GM23338 (cell line): ENCODE measurements at regions not wholly inside any gene's neighbourhood (a gene's known extent, or its start where the extent isn't known, plus 50 kb on each side); places are given as distances from the start of the nearest gene placed in this dataset.

ENCODE experiments used
- ATAC-seq: fragments of 200-7000 bp; cut with Tn5 transposase; 3 replicates; pipeline ENCODE4 v1.9.1; 2020
- DNase-seq: peaks from one replicate; pipeline ENCODE4 v3.0.0-alpha.2; 2015; ENCODE audit warnings: low spot score
- H2AFZ ChIP-seq: fragments of 200-600 bp; sonication (generic); 2 replicates; pipeline ENCODE4 v1.8.0; 2016; ENCODE audit warnings: antibody characterized with exemption, mild to moderate bottlenecking, moderate library complexity
- H3F3A ChIP-seq: fragments of 200-600 bp; sonication (generic); replicated peaks from 2 replicates; pipeline ENCODE4 v1.8.0; 2017; ENCODE audit warnings: antibody characterized with exemption, mixed run types, low read depth
- H3K27ac ChIP-seq: fragments of 200-600 bp; sonication (generic); 2 replicates; pipeline ENCODE4 v1.6.1; 2016; ENCODE audit warnings: low read depth
- H3K27me3 ChIP-seq: fragments of 200-600 bp; sonication (generic); 2 replicates; pipeline ENCODE4 v1.8.0; 2016; ENCODE audit warnings: mild to moderate bottlenecking, mixed run types, moderate library complexity; ENCODE audit not compliant: insufficient read depth
- H3K36me3 ChIP-seq: fragments of 200-600 bp; sonication (generic); 2 replicates; pipeline ENCODE4 v1.8.0; 2016; ENCODE audit warnings: mild to moderate bottlenecking; ENCODE audit not compliant: insufficient read depth
- H3K4me1 ChIP-seq: fragments of 200-600 bp; sonication (generic); 2 replicates; pipeline ENCODE4 v1.8.0; 2016; ENCODE audit warnings: mild to moderate bottlenecking, moderate library complexity; ENCODE audit not compliant: insufficient read depth
- H3K4me2 ChIP-seq: fragments of 200-600 bp; sonication (generic); 2 replicates; pipeline ENCODE4 v1.7.1; 2017; ENCODE audit warnings: mixed run types
- H3K4me3 ChIP-seq: fragments of 200-600 bp; sonication (generic); 2 replicates; pipeline ENCODE4 v1.6.1; 2016; ENCODE audit warnings: mixed run types
- H3K79me2 ChIP-seq: fragments of 200-600 bp; sonication (generic); replicated peaks from 2 replicates; pipeline ENCODE4 v1.8.0; 2017; ENCODE audit warnings: mild to moderate bottlenecking; ENCODE audit not compliant: insufficient read depth
- H3K9me2 ChIP-seq: fragments of 200-600 bp; sonication (generic); 2 replicates; pipeline ENCODE4 v1.8.0; 2017; ENCODE audit not compliant: insufficient read depth
- H4K20me1 ChIP-seq: fragments of 200-600 bp; sonication (generic); replicated peaks from 2 replicates; pipeline ENCODE4 v1.8.0; 2017; ENCODE audit warnings: mild to moderate bottlenecking; ENCODE audit not compliant: insufficient read depth
- H3K27ac Mint-ChIP-seq: 2 replicates; pipeline ENCODE4 v1.8.0; 2020; ENCODE audit warnings: inconsistent platforms, mild to moderate bottlenecking, moderate library complexity, mixed read lengths
- H3K27me3 Mint-ChIP-seq: 3 replicates; pipeline ENCODE4 v1.8.0; 2022; ENCODE audit warnings: low read depth, mild to moderate bottlenecking, moderate library complexity, mixed read lengths, inconsistent platforms; ENCODE audit not compliant: insufficient read depth, poor library complexity
- H3K36me3 Mint-ChIP-seq: 3 replicates; pipeline ENCODE4 v1.8.0; 2021; ENCODE audit warnings: low read depth, mild to moderate bottlenecking, inconsistent platforms, moderate library complexity, mixed read lengths
- H3K4me1 Mint-ChIP-seq: 3 replicates; pipeline ENCODE4 v1.8.0; 2020; ENCODE audit warnings: mild to moderate bottlenecking, inconsistent platforms, mixed read lengths
- H3K4me3 Mint-ChIP-seq: 3 replicates; pipeline ENCODE4 v1.8.0; 2021; ENCODE audit warnings: moderate library complexity, mild to moderate bottlenecking, inconsistent platforms, mixed read lengths
- H3K9me3 Mint-ChIP-seq: 3 replicates; pipeline ENCODE4 v1.8.0; 2020; ENCODE audit warnings: moderate library complexity, mild to moderate bottlenecking, inconsistent platforms, mixed read lengths
- CREB1 ChIP-seq: fragments of 250-450 bp; sonication (Bioruptor Pico); IDR thresholded peaks from 2 replicates; pipeline ENCODE4 v1.5.0; 2020; ENCODE audit warnings: low read depth, mild to moderate bottlenecking, moderate library complexity
- CTCF ChIP-seq, 2 experiments: fragments of 200-600 bp in 1 of 2; sonication (generic) in 1 of 2; conservative IDR thresholded peaks; 2 replicates each; pipeline versions ENCODE4 v1.5.1 to v1.6.1; 2016 to 2017; ENCODE audit warnings: antibody characterized with exemption in 2 of 2, low read depth in 2 of 2, mild to moderate bottlenecking in 2 of 2, moderate library complexity in 1 of 2
- EZH2 ChIP-seq: fragments of 200-600 bp; sonication (generic); IDR thresholded peaks from one replicate; pipeline ENCODE4 v1.8.0; 2017; ENCODE audit warnings: antibody characterized with exemption, mild to moderate bottlenecking, low read depth; ENCODE audit not compliant: unreplicated experiment
- EZH2phosphoT487 ChIP-seq: fragments of 200-600 bp; sonication (generic); IDR thresholded peaks from one replicate; pipeline ENCODE4 v1.8.1; 2018; ENCODE audit warnings: antibody characterized with exemption; ENCODE audit not compliant: unreplicated experiment
- JUNB ChIP-seq: IDR thresholded peaks from one replicate; pipeline ENCODE4 v1.6.1; 2016; ENCODE audit warnings: antibody characterized with exemption; ENCODE audit not compliant: unreplicated experiment
- NANOG ChIP-seq: IDR thresholded peaks from 2 replicates; pipeline ENCODE4 v1.6.1; 2016; ENCODE audit warnings: antibody characterized with exemption, borderline replicate concordance
- POLR2AphosphoS5 ChIP-seq: IDR thresholded peaks from 2 replicates; pipeline ENCODE4 v1.6.1; 2016; ENCODE audit warnings: antibody characterized with exemption, low read depth
- REST ChIP-seq: IDR thresholded peaks from one replicate; pipeline ENCODE4 v1.6.1; 2018; ENCODE audit warnings: antibody characterized with exemption; ENCODE audit not compliant: unreplicated experiment
- STAT1 ChIP-seq: IDR thresholded peaks from one replicate; pipeline ENCODE4 v1.6.1; 2016; ENCODE audit warnings: antibody characterized with exemption; ENCODE audit not compliant: unreplicated experiment
- ZNF114 ChIP-seq: fragments of 250-450 bp; sonication (Bioruptor Pico); IDR thresholded peaks from 2 replicates; pipeline ENCODE4 v1.5.0; 2020; ENCODE audit warnings: mild to moderate bottlenecking, moderate library complexity
- ZNF331 ChIP-seq: fragments of 250-450 bp; sonication (Bioruptor Pico); IDR thresholded peaks from 2 replicates; pipeline ENCODE4 v1.5.0; 2020; ENCODE audit warnings: low read depth, mild to moderate bottlenecking, moderate library complexity
- TF ChIP-seq, protein P1 (sequence below): IDR thresholded peaks from 2 replicates; pipeline ENCODE4 v1.6.1; 2016; ENCODE audit warnings: antibody characterized with exemption
- TF ChIP-seq, protein P2 (sequence below): fragments of 250-450 bp; sonication (Bioruptor Pico); IDR thresholded peaks from 2 replicates; pipeline ENCODE4 v1.5.0; 2020; ENCODE audit warnings: mild to moderate bottlenecking, moderate library complexity

- peak; percentile 26 for DNase-seq
- Mint-ChIP-seq H3K9me3 (no peaks in the 10 kb centered on the region), H3K4me1 (peaks cover 59% of the 10 kb centered on the region), H3K27ac (no peak overlapping the region), H3K36me3 (no peaks in the 10 kb centered on the region), H3K27me3 (peaks cover 31% of the 10 kb centered on the region), H3K4me3 (peak overlapping the region; percentile 6; the same call in 1 of the 3 replicates)
- Histone ChIP-seq H3K4me1 (peaks cover 56% of the 10 kb centered on the region), H4K20me1 (no peaks in the 10 kb centered on the region), H3K79me2 (no peaks in the 10 kb centered on the region), H3K4me3 (no peak overlapping the region), H3K36me3 (no peaks in the 10 kb centered on the region), H2AFZ (no peak overlapping the region), H3K27ac (no peak overlapping the region), H3F3A (0 out of 2 replicates have a peak, but pooled peaks cover 3% of the 10 kb centered on the region), H3K9me2 (no peaks in the 10 kb centered on the region; the same call in 1 of the 2 replicates), H3K27me3 (peaks cover 53% of the 10 kb centered on the region), H3K4me2 (peak overlapping the region; percentile 56)
- TF ChIP-seq CREB1 (CRISPR knock-in tag), result no peak
- TF ChIP-seq JUNB, result no peak
- TF ChIP-seq ZNF114 (CRISPR knock-in tag), result no peak
- no peak for TF ChIP-seq STAT1
- no peak for TF ChIP-seq NANOG
- TF ChIP-seq EZH2phosphoT487, result no peak
- no peak for TF ChIP-seq ZNF331
- TF ChIP-seq, protein P1, sequence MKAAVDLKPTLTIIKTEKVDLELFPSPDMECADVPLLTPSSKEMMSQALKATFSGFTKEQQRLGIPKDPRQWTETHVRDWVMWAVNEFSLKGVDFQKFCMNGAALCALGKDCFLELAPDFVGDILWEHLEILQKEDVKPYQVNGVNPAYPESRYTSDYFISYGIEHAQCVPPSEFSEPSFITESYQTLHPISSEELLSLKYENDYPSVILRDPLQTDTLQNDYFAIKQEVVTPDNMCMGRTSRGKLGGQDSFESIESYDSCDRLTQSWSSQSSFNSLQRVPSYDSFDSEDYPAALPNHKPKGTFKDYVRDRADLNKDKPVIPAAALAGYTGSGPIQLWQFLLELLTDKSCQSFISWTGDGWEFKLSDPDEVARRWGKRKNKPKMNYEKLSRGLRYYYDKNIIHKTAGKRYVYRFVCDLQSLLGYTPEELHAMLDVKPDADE, result no peak
- TF ChIP-seq, protein P2, sequence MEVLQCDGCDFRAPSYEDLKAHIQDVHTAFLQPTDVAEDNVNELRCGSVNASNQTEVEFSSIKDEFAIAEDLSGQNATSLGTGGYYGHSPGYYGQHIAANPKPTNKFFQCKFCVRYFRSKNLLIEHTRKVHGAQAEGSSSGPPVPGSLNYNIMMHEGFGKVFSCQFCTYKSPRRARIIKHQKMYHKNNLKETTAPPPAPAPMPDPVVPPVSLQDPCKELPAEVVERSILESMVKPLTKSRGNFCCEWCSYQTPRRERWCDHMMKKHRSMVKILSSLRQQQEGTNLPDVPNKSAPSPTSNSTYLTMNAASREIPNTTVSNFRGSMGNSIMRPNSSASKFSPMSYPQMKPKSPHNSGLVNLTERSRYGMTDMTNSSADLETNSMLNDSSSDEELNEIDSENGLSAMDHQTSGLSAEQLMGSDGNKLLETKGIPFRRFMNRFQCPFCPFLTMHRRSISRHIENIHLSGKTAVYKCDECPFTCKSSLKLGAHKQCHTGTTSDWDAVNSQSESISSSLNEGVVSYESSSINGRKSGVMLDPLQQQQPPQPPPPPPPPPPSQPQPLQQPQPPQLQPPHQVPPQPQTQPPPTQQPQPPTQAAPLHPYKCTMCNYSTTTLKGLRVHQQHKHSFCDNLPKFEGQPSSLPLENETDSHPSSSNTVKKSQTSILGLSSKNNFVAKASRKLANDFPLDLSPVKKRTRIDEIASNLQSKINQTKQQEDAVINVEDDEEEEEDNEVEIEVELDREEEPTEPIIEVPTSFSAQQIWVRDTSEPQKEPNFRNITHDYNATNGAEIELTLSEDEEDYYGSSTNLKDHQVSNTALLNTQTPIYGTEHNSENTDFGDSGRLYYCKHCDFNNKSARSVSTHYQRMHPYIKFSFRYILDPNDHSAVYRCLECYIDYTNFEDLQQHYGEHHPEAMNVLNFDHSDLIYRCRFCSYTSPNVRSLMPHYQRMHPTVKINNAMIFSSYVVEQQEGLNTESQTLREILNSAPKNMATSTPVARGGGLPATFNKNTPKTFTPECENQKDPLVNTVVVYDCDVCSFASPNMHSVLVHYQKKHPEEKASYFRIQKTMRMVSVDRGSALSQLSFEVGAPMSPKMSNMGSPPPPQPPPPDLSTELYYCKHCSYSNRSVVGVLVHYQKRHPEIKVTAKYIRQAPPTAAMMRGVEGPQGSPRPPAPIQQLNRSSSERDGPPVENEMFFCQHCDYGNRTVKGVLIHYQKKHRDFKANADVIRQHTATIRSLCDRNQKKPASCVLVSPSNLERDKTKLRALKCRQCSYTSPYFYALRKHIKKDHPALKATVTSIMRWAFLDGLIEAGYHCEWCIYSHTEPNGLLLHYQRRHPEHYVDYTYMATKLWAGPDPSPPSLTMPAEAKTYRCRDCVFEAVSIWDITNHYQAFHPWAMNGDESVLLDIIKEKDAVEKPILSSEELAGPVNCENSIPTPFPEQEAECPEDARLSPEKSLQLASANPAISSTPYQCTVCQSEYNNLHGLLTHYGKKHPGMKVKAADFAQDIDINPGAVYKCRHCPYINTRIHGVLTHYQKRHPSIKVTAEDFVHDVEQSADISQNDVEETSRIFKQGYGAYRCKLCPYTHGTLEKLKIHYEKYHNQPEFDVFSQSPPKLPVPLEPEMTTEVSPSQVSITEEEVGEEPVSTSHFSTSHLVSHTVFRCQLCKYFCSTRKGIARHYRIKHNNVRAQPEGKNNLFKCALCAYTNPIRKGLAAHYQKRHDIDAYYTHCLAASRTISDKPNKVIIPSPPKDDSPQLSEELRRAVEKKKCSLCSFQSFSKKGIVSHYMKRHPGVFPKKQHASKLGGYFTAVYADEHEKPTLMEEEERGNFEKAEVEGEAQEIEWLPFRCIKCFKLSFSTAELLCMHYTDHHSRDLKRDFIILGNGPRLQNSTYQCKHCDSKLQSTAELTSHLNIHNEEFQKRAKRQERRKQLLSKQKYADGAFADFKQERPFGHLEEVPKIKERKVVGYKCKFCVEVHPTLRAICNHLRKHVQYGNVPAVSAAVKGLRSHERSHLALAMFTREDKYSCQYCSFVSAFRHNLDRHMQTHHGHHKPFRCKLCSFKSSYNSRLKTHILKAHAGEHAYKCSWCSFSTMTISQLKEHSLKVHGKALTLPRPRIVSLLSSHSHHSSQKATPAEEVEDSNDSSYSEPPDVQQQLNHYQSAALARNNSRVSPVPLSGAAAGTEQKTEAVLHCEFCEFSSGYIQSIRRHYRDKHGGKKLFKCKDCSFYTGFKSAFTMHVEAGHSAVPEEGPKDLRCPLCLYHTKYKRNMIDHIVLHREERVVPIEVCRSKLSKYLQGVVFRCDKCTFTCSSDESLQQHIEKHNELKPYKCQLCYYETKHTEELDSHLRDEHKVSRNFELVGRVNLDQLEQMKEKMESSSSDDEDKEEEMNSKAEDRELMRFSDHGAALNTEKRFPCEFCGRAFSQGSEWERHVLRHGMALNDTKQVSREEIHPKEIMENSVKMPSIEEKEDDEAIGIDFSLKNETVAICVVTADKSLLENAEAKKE, result no peak
- TF ChIP-seq CTCF (conservative IDR thresholded peaks at IDR 0.05; ENCODE audit: low read depth in 2 of 2), result no peak
- no peak for TF ChIP-seq POLR2AphosphoS5
- no peak for TF ChIP-seq EZH2
- no peak for TF ChIP-seq REST
- peak; percentile 61 for ATAC-seq
Observed at GRCh38 chr5:32504989-32505596, 60.6 kb upstream of the ZFR start.
